Stomach (tissue), 4 donors: ENCODE measurements at regions not wholly inside any gene's neighbourhood (a gene's known extent, or its start where the extent isn't known, plus 50 kb on each side); places are given as distances from the start of the nearest gene placed in this dataset.

ENCODE experiments used
- CTCF ChIP-seq, 7 experiments: fragments of 450-650 bp in 4 of 7; fragments of 200-600 bp in 3 of 7; sonication (generic) in 3 of 7; IDR thresholded peaks; one replicate each; pipeline ENCODE4 v1.5.1; 2016 to 2019; ENCODE audit warnings: antibody characterized with exemption in 7 of 7, control low read depth in 2 of 7, mild to moderate bottlenecking in 1 of 7
- EP300 ChIP-seq: sonication (generic); formaldehyde crosslinking; IDR thresholded peaks from one replicate; pipeline ENCODE4 v1.6.1; 2017; ENCODE audit warnings: antibody characterized with exemption
- POLR2A ChIP-seq, 4 donors: fragments of 450-650 bp; IDR thresholded peaks; one replicate each; pipeline ENCODE4 v1.6.1; 2016; ENCODE audit warnings: antibody characterized with exemption in 4 of 4, control low read depth in 2 of 4, mild to moderate bottlenecking in 1 of 4, moderate library complexity in 1 of 4
- POLR2AphosphoS5 ChIP-seq, 3 donors: sonication (generic); formaldehyde crosslinking; IDR thresholded peaks; one replicate each; pipeline ENCODE4 v1.6.1; 2016; ENCODE audit warnings: antibody characterized with exemption in 3 of 3

DNA sequence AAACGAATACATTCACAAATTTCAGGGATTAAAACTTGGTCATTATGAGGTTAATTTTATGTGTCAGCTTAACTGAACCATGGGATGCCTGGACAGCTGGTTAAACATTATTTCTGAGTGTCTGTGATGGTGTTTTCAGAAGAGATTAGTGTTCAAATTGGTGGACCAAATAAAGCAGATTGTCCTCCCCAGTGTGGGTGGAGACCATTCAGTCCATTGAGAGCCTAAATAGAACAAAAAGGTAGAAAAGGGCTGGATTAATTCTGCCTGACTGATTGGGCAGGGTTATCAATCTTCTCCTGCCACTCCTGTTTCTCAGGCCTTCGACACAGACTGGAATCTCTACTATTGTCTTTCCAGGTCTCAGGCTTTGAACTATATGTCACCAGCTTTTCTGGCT lies 203.8 kb upstream of the SLITRK6 start:
- TF ChIP-seq CTCF (IDR thresholded peaks at IDR 0.05), result no peak
- TF ChIP-seq POLR2A (IDR thresholded peaks at IDR 0.05), result no peak
- TF ChIP-seq EP300, result no peak
- TF ChIP-seq POLR2AphosphoS5 (IDR thresholded peaks at IDR 0.05), result no peak
